ENCODE measurements at regions not wholly inside any gene's neighbourhood (a gene's known extent, or its start where the extent isn't known, plus 50 kb on each side); places are given as distances from the start of the nearest gene placed in this dataset.
A peak's percentile ranks its signal among the peaks of the same experiment; 100 is the strongest.

DNA sequence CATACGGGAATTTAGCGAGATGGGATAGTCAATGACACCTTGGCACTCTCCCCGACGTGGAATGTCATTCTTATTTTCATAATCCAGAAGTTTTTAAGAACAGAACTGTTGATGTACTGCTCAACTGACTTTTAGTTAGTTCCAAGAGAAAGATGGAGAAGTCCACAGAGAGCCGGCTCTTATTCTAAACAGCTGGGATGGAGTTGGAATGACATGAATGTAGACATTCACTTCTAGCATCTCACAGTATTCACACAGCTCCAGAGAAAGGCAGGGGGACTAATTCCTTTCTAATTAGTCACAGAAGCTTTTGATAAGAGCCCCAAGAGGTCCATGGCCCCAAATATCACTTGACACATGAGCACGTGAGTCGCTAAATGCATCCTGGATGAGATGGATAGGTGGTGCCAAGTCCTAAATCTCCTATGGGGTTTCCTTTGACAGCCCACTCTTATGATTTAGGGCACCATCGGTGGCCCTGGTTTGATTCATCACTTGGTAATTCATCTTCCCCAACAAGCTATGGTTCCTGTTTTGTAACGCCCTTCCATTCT is 420.3 kb upstream of the AUTS2 start:
- no peak for TF ChIP-seq CTCF (IDR thresholded peaks at IDR 0.05; ENCODE audit: insufficient read depth, low read length, poor library complexity, severe bottlenecking)
- H3K36me3 ChIP-seq (ENCODE audit: control insufficient read depth, insufficient read depth, low read length), result no peaks in the 10 kb centered on the region
- H3K4me3 ChIP-seq (replicated peaks; ENCODE audit: low read depth, low read length), result no peak overlapping the region
- no peaks in the 10 kb centered on the region for H3K27me3 ChIP-seq (replicated peaks; ENCODE audit: control insufficient read depth, insufficient read depth, low read length)
- DNase-seq (ENCODE audit: extremely low read depth, insufficient read length), result no peak

DNA sequence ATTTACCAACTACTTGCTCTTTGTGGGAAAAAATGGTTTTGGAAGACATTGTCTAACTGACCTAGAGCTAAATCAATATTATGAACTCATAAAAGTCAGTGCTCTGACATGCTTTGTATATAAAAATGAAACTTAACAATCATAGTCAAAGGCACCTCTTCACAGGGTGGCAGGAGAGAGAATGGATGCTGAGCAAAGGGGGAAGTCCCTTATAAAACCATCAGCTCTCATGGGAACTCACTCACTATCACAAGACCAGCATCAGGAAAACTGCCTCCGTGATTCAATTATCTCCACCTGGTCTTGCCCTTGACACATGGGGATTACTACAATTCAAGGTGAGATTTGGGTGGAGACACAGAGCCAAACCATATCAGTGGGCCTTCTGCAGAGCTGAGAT is 417.6 kb upstream of the AUTS2 start:
- TF ChIP-seq CTCF (IDR thresholded peaks at IDR 0.05; ENCODE audit: insufficient read depth, low read length, poor library complexity, severe bottlenecking), result no peak
- no peak for DNase-seq (ENCODE audit: extremely low read depth, insufficient read length)

DNA sequence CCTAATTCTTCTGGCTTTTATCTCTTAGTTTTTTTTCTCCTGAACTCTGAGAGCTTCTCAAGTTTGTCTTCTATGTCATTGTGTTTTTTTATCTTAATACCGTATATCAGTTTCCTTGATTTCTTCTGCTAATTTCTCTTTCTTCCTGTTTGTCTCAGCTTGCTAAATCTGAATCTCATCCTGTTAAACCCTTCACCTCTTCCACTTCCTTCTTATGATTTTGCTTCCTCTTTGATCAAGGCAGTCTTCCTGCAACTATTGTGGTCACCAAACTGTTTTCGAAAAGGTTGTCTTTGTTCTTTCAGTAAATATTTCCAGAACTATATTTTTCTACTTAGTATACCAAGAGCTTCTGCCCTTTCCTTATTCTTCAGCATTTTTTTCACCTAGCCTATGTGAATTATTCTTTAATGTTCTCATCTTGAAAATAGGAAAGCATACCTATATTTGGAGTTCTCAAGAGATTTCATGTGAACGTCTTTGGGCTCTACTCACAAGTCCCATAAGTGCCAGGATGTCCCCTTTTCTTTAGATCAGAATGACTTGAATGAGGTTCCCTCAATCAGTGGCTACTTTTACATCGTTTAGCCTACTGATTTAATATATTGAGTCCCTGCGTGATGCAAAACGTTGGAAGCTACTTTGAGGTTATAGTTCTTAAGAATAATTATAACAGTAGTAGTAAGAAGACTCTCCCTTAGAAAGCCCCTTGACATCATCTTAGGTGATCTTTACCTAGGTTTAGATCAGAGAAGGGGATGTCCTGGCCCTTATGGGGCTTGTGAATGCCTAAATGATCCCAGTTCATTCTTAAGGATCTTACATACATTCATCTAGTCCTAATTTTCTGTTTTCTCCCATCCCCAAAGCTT is 415.4 kb upstream of the AUTS2 start:
- DNase-seq (ENCODE audit: extremely low read depth, insufficient read length), result no peak
- no peaks in the 10 kb centered on the region for H3K27me3 ChIP-seq (replicated peaks; ENCODE audit: control insufficient read depth, insufficient read depth, low read length)
- no peaks in the 10 kb centered on the region for H3K36me3 ChIP-seq (ENCODE audit: control insufficient read depth, insufficient read depth, low read length)
- TF ChIP-seq CTCF (IDR thresholded peaks at IDR 0.05; ENCODE audit: insufficient read depth, low read length, poor library complexity, severe bottlenecking), result no peak
- no peak overlapping the region for H3K4me3 ChIP-seq (replicated peaks; ENCODE audit: low read depth, low read length)

More for the DNA sequence above, 417.6 kb upstream of the AUTS2 start:
- Histone ChIP-seq H3K4me3 (replicated peaks; ENCODE audit: low read depth, low read length) (no peak overlapping the region), H3K27me3 (replicated peaks; ENCODE audit: control insufficient read depth, insufficient read depth, low read length) (no peaks in the 10 kb centered on the region), H3K36me3 (ENCODE audit: control insufficient read depth, insufficient read depth, low read length) (no peaks in the 10 kb centered on the region)

- TF ChIP-seq CTCF (IDR thresholded peaks at IDR 0.05; ENCODE audit: insufficient read depth, low read length, poor library complexity, severe bottlenecking), result no peak
- DNase-seq (ENCODE audit: extremely low read depth, insufficient read length), result peak; percentile 12
- Histone ChIP-seq H3K4me3 (replicated peaks; ENCODE audit: low read depth, low read length) (no peak overlapping the region), H3K27me3 (replicated peaks; ENCODE audit: control insufficient read depth, insufficient read depth, low read length) (no peaks in the 10 kb centered on the region), H3K36me3 (ENCODE audit: control insufficient read depth, insufficient read depth, low read length) (no peaks in the 10 kb centered on the region)
Observed at GRCh38 chr7:69184339-69184738, 413.9 kb upstream of the AUTS2 start.

- no peak for TF ChIP-seq CTCF (IDR thresholded peaks at IDR 0.05; ENCODE audit: insufficient read depth, low read length, poor library complexity, severe bottlenecking)
- DNase-seq (ENCODE audit: extremely low read depth, insufficient read length), result no peak
- H3K36me3 ChIP-seq (ENCODE audit: control insufficient read depth, insufficient read depth, low read length), result no peaks in the 10 kb centered on the region
- no peaks in the 10 kb centered on the region for H3K27me3 ChIP-seq (replicated peaks; ENCODE audit: control insufficient read depth, insufficient read depth, low read length)
- no peak overlapping the region for H3K4me3 ChIP-seq (replicated peaks; ENCODE audit: low read depth, low read length)
Observed at GRCh38 chr7:69185170-69185569, 413.1 kb upstream of the AUTS2 start.

Data from GM06990 (cell line).